ENCODE measurements at regions not wholly inside any gene's neighbourhood (a gene's known extent, or its start where the extent isn't known, plus 50 kb on each side); places are given as distances from the start of the nearest gene placed in this dataset.
"Not testable (repeated sequence)": the region's sequence is repeated elsewhere in the genome, so short reads cannot be mapped to it uniquely, and the experiment has no call there.

DNA sequence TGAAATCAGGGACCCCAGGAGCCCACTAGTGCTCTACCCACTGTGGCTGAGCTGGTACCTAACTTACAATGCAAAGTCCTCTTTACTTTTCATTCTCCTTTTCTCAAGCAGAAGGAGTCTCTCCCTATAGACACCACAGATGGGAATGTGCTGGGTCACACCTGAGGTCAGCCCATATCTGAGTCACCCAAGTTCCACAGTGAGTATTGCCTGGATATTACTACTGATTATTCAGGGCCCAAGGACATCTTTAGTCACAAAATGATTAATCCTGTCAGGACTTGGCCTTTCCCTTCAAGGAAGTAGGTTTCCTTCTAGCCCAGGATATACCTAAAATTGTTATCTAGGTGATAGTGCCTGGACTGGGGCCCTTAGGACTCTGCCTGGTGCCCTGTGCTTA, 1305.2 kb downstream of the SI start:
- no peak for DNase-seq

GRCh38 chr3:163768048-163768447, 1310.2 kb downstream of the SI start:
- DNase-seq: no peak

DNA sequence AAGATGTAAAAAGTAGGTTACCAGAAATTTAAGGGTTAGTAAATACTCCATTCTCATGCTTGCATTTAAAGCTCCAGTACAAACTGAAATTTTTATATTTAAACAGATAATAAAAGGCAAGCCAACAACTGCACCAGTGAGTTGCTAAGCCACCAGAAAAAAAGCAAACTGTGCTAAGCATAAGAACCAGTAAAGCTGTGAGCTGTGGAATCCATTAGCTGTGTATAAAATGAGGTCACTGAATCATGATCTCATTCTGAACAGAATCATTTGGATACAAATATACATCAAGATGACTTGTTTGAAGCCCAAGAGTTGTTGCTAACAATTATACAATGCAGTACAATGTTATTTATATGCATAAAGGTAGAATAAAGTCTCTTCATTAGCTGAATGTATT, 1312.2 kb downstream of the SI start:
- DNase-seq: no peak

DNA sequence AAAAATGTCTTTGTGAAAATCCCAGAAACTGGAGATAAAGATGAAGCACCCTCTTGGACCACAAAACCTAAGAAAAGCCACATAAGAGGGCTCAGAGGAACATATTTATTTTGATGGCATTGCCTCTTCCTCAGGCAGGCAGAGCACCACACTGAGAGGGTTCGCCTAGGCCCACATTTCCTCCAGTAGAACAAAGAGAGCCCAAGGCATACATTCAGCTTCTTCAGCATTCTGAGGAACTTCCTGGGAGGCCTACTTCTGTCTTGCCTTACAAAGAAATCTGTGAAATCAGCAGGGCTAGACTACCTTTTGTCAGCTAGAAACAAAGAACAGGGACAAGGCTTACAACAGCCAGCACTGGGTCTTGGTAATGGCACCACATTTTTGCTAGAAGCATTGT, 1325.3 kb downstream of the SI start:
- no peak for DNase-seq

DNA sequence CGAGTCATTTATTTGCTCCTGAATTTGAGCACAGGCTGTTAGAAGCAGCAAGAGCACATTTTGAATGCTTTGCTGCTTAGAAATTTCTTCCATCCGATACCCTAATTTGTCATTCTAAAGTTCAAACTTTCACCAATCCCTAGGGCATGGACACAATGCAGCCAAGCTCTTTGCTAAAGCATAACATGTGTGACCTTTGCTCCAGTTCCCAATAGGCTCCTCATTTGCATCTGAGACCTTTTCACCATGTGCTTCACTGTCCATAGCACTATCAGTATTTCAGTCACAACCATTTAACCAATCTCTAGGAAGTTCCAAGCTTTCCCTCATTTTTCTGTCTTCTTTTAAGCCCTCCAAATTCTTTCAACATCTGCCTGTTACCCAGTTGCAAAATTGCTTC, 1333.1 kb downstream of the SI start:
- DNase-seq: no peak

DNA sequence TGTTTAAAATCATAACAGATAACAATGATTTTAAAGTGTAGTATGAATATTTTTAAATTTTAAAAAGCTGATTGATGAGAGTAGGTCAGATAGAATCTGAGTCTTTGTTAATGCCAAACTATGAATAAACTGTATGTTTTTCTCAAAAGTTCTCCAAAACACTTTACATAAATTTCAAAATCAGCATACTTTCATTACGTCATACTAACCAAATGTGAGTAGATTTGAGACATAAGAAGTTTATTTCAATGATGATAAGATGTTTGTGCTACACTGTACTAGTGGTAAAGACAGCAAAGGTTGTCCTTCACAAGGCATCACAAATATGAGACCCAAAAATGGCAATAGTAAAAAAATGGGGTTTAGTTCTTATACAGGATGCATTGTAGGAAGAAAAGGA, 1342.9 kb downstream of the SI start:
- DNase-seq: no peak

DNA sequence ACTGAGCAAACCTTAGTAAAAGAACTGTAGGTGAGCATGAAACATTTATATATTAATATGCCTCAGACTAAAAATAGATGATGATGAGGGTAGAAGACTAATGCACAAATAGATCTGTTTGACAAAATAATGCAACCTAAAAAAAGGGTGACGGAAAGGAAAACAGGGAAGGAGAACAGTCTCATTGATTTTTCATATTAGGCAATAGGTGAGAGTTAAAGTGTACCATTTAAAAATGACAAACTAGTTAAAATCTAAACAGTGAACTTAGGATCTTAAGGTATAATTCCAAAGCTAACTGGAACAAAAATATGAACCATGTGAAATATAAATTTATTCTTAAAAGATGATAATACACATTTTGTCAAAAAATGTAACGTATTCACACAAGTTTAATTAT, 1347.6 kb downstream of the SI start:
- no peak for DNase-seq

- no peak for DNase-seq
Observed at GRCh38 chr3:163726125-163726524, 1352.2 kb downstream of the SI start.

DNA sequence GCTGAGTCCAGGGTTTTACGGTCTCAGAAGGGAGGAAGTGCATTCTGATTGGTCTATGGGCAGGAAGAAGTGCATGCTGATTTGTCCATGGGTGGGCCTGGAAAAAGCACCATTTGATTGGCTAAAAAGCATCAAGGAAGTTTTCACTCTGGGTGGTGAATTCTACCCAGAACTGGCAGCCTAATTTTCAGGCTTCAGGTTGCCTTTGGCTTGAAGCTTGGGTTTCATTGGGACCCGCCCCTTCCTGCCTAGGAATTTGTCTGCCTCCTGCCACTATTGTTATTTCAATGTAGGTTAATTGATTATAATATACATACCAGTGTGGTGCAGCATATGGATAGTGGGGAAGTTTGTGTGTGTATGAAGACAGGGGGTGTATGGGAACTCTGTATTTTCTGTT, 1355.9 kb downstream of the SI start:
- DNase-seq: no peak

GRCh38 chr3:163721596-163721995, 1356.7 kb downstream of the SI start:
- DNase-seq: no peak

DNA sequence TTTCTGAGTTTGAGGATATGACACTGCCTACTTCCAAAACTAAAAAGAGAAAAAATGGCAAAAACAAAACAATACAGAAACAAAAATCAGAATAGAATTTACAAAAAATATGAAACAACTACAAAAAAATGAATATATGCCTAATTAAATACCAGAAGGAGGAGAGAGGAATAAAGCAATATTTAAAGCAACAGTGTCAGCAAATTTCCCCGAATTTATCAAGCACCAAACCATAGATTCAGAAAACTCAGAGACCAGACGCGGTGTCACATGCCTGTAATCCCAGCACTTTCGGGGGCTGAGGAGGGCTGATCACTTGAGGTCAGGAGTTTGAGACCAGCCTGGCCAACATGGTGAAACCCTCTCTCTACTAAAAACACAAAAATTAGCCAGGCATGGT, 1360.9 kb downstream of the SI start:
- DNase-seq: no peak

GRCh38 chr3:163708428-163708827, 1369.9 kb downstream of the SI start:
- DNase-seq: no peak

DNA sequence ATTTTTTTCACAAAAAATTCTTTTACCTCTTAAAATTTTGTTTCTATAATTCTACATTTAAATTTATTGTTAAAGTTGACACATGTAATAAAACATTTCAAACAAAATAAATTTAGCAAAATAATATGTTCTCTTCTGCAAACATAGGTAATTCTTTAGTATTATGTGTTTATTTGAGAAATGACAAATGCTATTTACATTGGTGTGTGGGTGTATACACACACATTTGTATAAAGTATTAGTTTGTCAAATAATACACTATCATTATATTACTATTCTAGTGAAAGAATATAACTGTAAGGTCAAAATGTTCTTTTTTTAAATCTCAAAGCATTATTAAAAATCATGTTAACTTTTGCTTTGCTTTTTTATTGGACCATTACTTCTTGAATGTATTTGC, 1370.6 kb downstream of the SI start:
- no peak for DNase-seq

- DNase-seq: not testable (repeated sequence)
Observed at GRCh38 chr3:163698221-163698620, 1380.1 kb downstream of the SI start.

DNA sequence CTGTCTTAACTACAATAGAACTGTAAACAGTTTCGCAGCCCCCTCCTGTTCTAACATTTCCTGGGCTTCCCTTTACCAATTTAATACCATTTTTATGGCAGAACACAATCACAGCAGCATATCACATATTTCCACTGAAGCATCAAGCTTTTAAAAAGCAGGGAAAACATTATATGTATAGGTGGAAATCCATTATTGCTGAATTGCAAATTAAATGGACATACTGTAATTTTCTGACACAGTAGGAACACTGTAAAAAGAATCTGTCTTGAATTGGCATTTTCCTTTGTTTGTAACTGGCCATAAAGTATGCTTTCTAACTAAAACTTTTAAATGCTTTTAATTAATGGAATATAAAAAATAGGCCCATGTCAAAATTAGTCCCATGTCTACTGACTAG, 1385.8 kb downstream of the SI start:
- DNase-seq: no peak

- DNase-seq: no peak
Observed at GRCh38 chr3:163684651-163685050, 1393.6 kb downstream of the SI start.

DNA sequence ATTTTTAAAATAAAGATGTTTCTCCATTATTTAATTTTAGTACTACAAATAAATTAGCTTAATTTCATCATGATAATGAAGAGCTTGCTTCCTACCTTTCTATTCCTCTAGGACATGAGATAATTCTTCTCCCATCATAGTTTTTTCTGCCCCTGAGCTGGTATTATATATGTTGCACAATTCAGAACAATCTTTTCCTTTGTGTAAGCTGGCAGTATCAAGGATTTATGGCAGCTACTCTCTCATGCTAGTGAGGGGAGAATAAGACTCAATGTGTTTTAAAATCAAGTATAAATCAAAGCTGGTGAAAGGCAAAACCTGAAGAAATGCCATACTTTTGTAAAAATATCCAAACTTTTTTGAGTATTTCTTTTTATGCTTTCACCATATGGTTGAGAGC, 1405.3 kb downstream of the SI start:
- DNase-seq: no peak

- DNase-seq: no peak
Observed at GRCh38 chr3:163671201-163671600, 1407.1 kb downstream of the SI start.

DNA sequence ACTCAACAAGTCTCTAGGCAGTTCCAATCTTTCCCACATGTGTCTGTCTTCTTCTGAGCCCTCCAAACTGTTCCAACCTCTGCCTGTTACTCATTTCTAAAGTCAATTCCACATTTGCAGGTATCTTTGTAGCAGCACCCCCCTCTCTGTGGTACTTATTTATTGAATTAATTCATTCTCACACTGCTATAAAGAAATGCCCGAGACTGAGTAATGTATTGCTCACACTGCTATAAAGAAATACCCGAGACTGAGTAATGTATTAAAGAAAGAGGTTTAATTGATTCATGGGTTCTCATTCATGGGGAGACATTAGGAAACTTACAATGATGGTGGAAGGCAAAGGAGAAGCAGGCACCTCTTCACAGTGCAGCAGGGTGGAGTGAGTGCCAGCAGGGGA, 1413.8 kb downstream of the SI start:
- no peak for DNase-seq

DNA sequence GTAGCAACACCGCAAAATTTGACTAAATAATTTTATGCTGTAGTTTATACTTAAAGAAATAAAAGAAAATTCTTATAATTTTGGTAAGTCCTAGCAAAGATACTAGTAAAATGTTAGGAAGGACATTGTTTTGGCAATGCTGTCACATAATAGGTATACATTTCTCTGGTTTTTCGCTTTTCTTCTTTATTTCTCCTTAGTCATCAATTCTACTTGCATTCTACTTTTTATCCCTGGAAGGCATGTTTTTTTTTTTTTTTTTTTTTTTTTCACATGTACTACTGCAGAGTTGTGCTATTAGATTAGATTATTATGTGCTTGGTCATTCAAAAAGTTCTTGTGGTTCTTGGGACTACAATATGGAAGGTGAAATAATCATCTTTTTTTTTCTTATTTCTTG, 1421.2 kb downstream of the SI start:
- no peak for DNase-seq

- no peak for DNase-seq
Observed at GRCh38 chr3:163655021-163655420, 1423.3 kb downstream of the SI start.

DNA sequence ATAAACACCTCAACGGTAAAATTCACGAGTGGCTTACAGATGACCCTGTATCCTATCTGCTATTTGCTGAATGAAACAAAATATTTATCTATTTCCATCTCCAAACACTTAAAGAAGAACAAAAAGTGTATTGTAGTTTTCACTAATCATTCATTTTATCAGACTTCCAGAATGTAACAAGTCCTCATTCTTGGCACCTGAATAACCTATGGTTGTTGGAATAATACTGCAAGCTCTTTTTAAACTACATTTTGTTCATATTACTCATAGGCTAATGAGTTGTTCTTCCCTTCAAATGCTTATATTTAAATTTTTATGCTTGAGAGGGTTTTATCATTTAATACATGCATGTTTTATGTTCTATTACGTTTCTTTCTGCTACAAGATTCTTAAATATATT, 1434.1 kb downstream of the SI start:
- no peak for DNase-seq

DNA sequence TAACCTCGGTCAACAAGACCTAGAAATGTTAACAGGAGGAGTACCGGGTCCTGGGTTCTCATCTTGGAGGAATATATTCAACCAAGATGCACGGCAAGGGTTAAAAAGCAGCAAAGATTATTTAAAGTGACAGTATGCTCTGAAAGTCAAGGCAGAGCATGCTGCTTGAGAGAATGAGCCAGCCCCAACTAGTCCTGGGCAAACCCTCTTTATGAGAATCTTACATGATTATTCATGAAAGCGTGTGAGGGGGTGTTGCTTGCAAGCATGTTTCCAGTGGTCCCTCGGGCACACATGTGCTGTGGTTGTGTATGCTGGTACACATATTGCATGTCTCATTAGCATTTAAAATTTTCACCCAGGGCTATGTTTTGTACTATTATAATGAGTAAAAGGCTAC, 1445.6 kb downstream of the SI start:
- DNase-seq: no peak

DNA sequence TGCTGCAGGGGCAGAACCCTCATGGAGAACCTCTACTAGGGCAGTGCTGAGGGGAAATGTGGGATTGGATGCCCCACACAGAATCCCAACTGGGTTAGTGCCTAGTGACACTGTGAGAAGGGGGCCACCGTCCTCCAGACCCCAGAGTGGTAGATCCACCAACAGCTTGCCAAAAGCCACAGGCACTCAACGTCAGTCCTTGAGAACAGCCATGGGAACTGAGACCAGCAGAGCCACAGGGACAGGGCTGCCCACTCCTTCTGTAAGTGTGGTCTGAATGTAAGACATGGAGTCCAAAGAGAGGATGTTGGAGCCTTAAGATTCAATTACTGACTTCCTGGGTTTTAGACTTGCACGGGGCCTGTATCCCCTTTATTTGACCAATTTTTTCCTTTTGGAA, 1451.5 kb downstream of the SI start:
- no peak for DNase-seq

GRCh38 chr3:163622384-163622783, 1455.9 kb downstream of the SI start:
- DNase-seq: no peak

DNA sequence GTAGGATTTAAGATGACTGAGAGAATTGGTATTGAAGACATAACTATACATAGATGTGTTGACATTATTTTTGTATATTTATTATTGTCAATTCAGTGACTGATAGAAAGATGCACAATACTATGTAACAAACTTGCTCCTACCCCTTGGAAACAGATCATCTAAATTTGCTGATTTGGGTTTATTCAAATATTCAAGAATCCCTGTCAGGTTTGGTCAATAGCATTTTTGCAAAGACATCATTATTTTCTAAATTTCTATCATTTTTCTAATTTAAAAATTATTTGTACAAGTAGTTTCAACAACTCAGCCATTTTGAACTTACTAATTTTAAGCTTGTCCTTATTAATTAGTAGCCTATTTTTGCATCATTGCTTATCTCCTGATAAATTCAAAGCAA, 1463.4 kb downstream of the SI start:
- DNase-seq: no peak
